D341Med (cell line): ENCODE measurements at regions not wholly inside any gene's neighbourhood (a gene's known extent, or its start where the extent isn't known, plus 50 kb on each side); places are given as distances from the start of the nearest gene placed in this dataset.
A peak's percentile ranks its signal among the peaks of the same experiment; 100 is the strongest.

Experiments
- DNase-seq: peaks from one replicate; pipeline ENCODE4 v3.0.0; 2012; ENCODE audit warnings: low spot score

- no peak for DNase-seq
These were observed 312.6 kb upstream of the ACTBL2 start for GRCh38 chr5:57795203-57795602.

GRCh38 chr5:57791875-57792274 lies 309.3 kb upstream of the ACTBL2 start:
- DNase-seq, result no peak

- no peak for DNase-seq
These were observed 303.3 kb upstream of the ACTBL2 start for GRCh38 chr5:57785946-57786345.

GRCh38 chr5:57784121-57784520 lies 301.5 kb upstream of the ACTBL2 start:
- no peak for DNase-seq

GRCh38 chr5:57783693-57784092 lies 301.1 kb upstream of the ACTBL2 start:
- DNase-seq, result no peak

GRCh38 chr5:57780961-57781325 lies 298.3 kb upstream of the ACTBL2 start:
- no peak for DNase-seq

GRCh38 chr5:57780306-57780960 lies 297.8 kb upstream of the ACTBL2 start:
- DNase-seq, result no peak

- peak; percentile 39 for DNase-seq
These were observed 297.0 kb upstream of the ACTBL2 start for GRCh38 chr5:57779383-57780223.

- no peak for DNase-seq
These were observed 296.0 kb upstream of the ACTBL2 start for GRCh38 chr5:57778501-57779091.

GRCh38 chr5:57777174-57777581 lies 294.6 kb upstream of the ACTBL2 start:
- DNase-seq, result no peak

- no peak for DNase-seq
These were observed 293.4 kb upstream of the ACTBL2 start for GRCh38 chr5:57776035-57776434.

GRCh38 chr5:57774439-57774838 lies 291.8 kb upstream of the ACTBL2 start:
- no peak for DNase-seq

- DNase-seq, result no peak
These were observed 289.9 kb upstream of the ACTBL2 start for GRCh38 chr5:57772512-57772911.

- DNase-seq, result no peak
These were observed 287.4 kb upstream of the ACTBL2 start for GRCh38 chr5:57770039-57770438.

- no peak for DNase-seq
These were observed 286.1 kb upstream of the ACTBL2 start for GRCh38 chr5:57768745-57769144.

GRCh38 chr5:57764479-57765089 lies 282.0 kb upstream of the ACTBL2 start:
- no peak for DNase-seq

- DNase-seq, result no peak
These were observed 278.9 kb upstream of the ACTBL2 start for GRCh38 chr5:57761513-57761912.

- DNase-seq, result no peak
These were observed 272.0 kb upstream of the ACTBL2 start for GRCh38 chr5:57754616-57755015.

- DNase-seq, result no peak
These were observed 270.8 kb upstream of the ACTBL2 start for GRCh38 chr5:57753446-57753845.

- no peak for DNase-seq
These were observed 269.1 kb upstream of the ACTBL2 start for GRCh38 chr5:57751710-57752109.

- no peak for DNase-seq
These were observed 268.3 kb upstream of the ACTBL2 start for GRCh38 chr5:57750891-57751290.

GRCh38 chr5:57750282-57750681 lies 267.7 kb upstream of the ACTBL2 start:
- no peak for DNase-seq

GRCh38 chr5:57749396-57749795 lies 266.8 kb upstream of the ACTBL2 start:
- DNase-seq, result no peak
